Liver (tissue), 3 donors: ENCODE measurements at regions not wholly inside any gene's neighbourhood (a gene's known extent, or its start where the extent isn't known, plus 50 kb on each side); places are given as distances from the start of the nearest gene placed in this dataset.

Experiments used
- CTCF ChIP-seq: fragments of 150-350 bp; IDR thresholded peaks from 2 replicates; pipeline ENCODE4 v1.5.1; 2017; ENCODE audit warnings: improper control_type of control experiment, low read depth, low read length; ENCODE audit not compliant: missing input control
- EGR1 ChIP-seq, 2 donors: IDR thresholded peaks; 2 replicates each; pipeline ENCODE4 v1.6.1; 2016 to 2018; ENCODE audit warnings: antibody characterized with exemption in 2 of 2, low read depth in 2 of 2
- FOXA2 ChIP-seq: IDR thresholded peaks from 2 replicates; pipeline ENCODE4 v1.6.1; 2016; ENCODE audit warnings: antibody characterized with exemption
- JUND ChIP-seq, 2 donors: IDR thresholded peaks; 2 replicates each; pipeline ENCODE4 v1.6.1; 2016; ENCODE audit warnings: antibody characterized with exemption in 2 of 2
- MAX ChIP-seq: IDR thresholded peaks from 2 replicates; pipeline ENCODE4 v1.6.1; 2016; ENCODE audit warnings: antibody characterized with exemption
- NR2F2 ChIP-seq: IDR thresholded peaks from 2 replicates; pipeline ENCODE4 v1.6.1; 2016; ENCODE audit warnings: antibody characterized with exemption
- RAD21 ChIP-seq, 2 donors: IDR thresholded peaks; 2 replicates each; pipeline ENCODE4 v1.6.1; 2016; ENCODE audit warnings: antibody characterized with exemption in 2 of 2, mild to moderate bottlenecking in 2 of 2
- REST ChIP-seq: IDR thresholded peaks from 2 replicates; pipeline ENCODE4 v1.6.1; 2016; ENCODE audit warnings: antibody characterized with exemption, mild to moderate bottlenecking
- RXRA ChIP-seq, 2 donors: IDR thresholded peaks; 2 replicates each; pipeline ENCODE4 v1.6.1; 2017 to 2018; ENCODE audit warnings: antibody characterized with exemption in 2 of 2, mild to moderate bottlenecking in 1 of 2
- SP1 ChIP-seq: IDR thresholded peaks from 2 replicates; pipeline ENCODE4 v1.6.1; 2018; ENCODE audit warnings: antibody characterized with exemption, mild to moderate bottlenecking
- TAF1 ChIP-seq: conservative IDR thresholded peaks from 2 replicates; pipeline ENCODE4 v1.6.1; 2016; ENCODE audit warnings: antibody characterized with exemption, mild to moderate bottlenecking
- YY1 ChIP-seq: IDR thresholded peaks from 2 replicates; pipeline ENCODE4 v1.6.1; 2016; ENCODE audit warnings: antibody characterized with exemption, mild to moderate bottlenecking
- ZBTB33 ChIP-seq: IDR thresholded peaks from 2 replicates; pipeline ENCODE4 v1.6.1; 2016; ENCODE audit warnings: antibody characterized with exemption
- donor health status: healthy.
- donor health status: healthy.

GRCh38 chr2:107072150-107072940, 186.4 kb upstream of the ST6GAL2 start:
- TF ChIP-seq TAF1: no peak
- no peak for TF ChIP-seq CTCF
- no peak for TF ChIP-seq RAD21 (IDR thresholded peaks at IDR 0.05)
- TF ChIP-seq REST: no peak
- no peak for TF ChIP-seq RXRA (IDR thresholded peaks at IDR 0.05)
- TF ChIP-seq SP1: no peak
- no peak for TF ChIP-seq MAX
- no peak for TF ChIP-seq NR2F2
- TF ChIP-seq ZBTB33: no peak
- TF ChIP-seq EGR1 (IDR thresholded peaks at IDR 0.05; ENCODE audit: low read depth in 2 of 2): no peak
- TF ChIP-seq YY1: no peak
- TF ChIP-seq JUND (IDR thresholded peaks at IDR 0.05): no peak
- no peak for TF ChIP-seq FOXA2
